AG20443 (cell line): ENCODE measurements at regions not wholly inside any gene's neighbourhood (a gene's known extent, or its start where the extent isn't known, plus 50 kb on each side); places are given as distances from the start of the nearest gene placed in this dataset.
"Not testable (repeated sequence)": the region's sequence is repeated elsewhere in the genome, so short reads cannot be mapped to it uniquely, and the experiment has no call there.

Experiments
- DNase-seq: peaks from one replicate; pipeline ENCODE4 v3.0.0; 2012; ENCODE audit warnings: low spot score, mixed read lengths

GRCh38 chrX:34576864-34577263 is 80.2 kb downstream of the TMEM47 start:
- no peak for DNase-seq

DNA sequence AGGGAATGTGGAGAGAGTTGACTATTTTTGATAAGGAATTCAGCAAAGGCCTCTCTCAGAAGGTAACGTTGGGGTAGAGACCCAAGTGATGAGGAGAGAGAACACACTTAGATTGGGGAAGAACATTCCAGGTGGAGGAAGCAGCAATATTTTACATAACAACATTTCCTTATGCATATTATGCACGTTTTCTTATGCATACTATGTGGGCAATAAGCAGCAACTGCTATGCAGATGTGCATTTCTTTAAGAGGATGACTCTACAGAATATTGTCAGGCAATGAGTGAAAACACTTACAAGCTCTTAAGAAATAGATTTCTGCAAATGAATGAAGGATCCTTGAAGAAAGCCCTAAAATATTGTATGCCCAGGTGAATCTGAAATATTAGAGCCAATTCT is 91.1 kb downstream of the TMEM47 start:
- no peak for DNase-seq

GRCh38 chrX:34563804-34564203 is 93.3 kb downstream of the TMEM47 start:
- no peak for DNase-seq

- no peak for DNase-seq
Observed at GRCh38 chrX:34563061-34563460, 94.0 kb downstream of the TMEM47 start.

DNA sequence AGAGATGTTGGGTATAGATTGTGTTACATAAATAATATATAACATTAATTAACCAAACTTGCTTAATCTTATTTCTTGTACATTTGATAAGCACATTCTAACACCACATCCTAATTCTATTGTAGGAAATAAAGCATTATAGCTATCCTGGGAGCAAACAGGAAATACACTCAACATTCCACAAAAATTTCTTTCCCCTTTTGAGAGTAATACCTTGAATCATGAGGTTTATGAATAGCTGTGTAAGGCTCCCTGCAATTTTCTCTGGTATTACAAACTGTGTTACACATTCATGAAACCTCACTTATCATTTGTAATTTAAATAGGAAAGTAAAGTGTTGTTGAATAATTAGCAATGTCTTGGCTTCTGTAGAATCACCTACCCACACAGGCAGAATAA is 95.1 kb downstream of the TMEM47 start:
- DNase-seq, result no peak

GRCh38 chrX:34560180-34560579 is 96.9 kb downstream of the TMEM47 start:
- no peak for DNase-seq

DNA sequence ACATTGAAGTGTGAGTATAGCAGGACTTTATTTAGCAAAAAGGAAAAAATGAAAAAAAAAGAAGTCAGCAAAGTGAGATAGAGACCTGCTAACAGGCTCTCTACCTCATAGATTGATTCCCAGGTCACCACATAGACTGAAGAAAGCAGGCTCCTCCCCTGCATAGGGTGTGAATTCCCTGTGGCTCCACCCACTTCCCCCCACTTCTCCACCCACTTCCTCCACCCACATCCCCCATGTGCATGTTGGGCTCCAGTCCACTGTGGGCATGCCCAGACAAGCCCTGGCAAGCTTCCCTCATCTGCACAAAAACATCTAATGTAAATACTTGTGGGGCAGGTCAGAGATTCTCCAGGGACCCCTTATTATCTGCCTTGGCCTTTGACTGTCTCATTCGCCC is 97.8 kb downstream of the TMEM47 start:
- DNase-seq, result peak; percentile 4

DNA sequence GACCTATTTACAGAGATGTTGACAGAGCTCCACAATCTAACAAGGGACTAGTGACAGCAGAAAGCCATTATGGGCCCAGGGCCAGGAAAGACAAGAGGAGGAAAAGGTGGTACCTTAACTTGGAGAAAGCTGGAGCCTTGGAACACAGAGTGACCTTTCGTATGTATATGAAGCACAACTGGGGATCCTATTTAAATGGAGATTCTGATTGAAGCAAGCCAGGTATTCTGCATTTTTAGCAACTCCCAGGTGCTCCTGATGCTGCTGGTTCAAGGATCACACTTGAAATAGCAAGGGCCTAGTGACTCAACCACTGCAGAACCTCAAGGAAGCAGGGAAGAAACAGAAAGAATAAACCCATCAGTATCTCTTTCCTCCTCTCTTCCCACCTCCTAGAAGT is 99.4 kb downstream of the TMEM47 start:
- no peak for DNase-seq

- no peak for DNase-seq
Observed at GRCh38 chrX:34555481-34555880, 101.6 kb downstream of the TMEM47 start.

GRCh38 chrX:34546366-34546765 is 110.7 kb downstream of the TMEM47 start:
- DNase-seq, result no peak

GRCh38 chrX:34528081-34528480 is 129.0 kb downstream of the TMEM47 start:
- no peak for DNase-seq

DNA sequence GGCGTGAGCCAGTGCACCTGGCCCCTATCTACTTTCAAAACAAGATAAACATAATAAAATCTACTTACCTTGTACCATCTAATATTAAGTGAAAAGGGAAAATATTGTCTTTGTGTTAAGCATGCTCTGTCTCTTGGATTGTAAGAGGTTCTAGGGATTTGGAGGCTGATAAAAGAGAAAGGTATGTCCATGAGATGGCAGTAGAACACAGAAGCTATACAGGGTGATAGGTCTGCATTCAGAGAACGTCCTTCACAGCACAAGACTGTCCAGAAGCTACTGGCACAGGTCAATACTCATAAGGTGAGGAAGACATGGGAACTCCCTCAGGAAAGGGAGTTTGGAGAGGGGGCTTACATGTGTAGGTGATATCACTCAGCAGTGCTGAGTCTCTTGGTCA is 135.5 kb downstream of the TMEM47 start:
- peak; percentile 5 for DNase-seq

DNA sequence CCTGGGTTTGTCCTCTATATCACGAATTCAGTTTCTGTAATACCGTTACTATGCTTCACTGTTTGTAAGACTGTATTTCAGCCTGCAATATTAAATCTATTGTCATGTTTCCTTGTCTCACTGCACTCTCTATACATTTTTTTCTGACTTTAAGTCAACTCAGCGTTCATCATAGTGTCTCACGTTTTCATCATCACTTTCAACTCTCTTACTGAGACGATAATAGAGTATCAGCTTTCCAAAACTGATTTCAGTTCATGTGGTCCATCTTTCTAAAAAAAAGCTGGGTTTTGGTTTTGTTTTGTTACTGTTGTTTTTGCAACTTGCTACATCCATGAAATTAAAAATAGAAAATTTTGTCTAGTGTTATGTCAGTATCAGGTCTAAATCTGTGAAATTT is 147.7 kb downstream of the TMEM47 start:
- no peak for DNase-seq

DNA sequence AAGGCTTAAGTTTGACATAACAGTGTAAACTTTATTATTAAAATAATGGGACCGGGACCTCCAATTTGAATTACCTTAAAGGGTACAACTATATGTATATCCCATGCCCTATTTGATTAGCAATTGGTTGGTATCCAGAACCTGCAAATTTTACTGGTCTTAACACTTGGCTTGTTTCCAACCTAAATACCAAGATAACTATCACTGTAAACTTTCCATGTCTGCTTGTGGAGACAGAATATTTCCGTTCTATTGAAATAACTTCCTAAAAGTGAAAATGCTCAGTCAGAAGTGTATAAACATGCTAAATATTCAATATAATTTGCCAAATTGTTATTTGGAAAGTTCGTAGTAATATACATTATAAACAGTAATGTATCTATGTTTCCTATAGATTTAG is 154.0 kb downstream of the TMEM47 start:
- no peak for DNase-seq

DNA sequence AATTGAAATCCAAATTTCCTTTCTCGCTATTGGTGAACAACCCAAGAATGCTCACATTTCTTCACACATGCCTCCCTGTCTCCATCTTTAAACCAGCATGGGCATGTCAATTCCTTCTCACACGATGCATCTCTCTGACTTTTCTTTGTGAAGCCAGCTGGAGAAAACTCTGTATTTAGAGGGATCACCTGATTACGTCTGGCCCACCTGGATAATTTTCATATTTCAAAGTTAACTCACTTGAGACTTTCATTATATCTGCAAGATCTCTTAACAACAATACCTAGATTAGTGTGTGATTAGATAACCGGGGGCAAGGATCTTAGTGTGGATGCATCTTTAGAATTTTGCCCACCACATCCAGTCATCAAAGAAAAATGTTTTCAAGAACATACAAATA is 164.0 kb downstream of the TMEM47 start:
- DNase-seq, result no peak

DNA sequence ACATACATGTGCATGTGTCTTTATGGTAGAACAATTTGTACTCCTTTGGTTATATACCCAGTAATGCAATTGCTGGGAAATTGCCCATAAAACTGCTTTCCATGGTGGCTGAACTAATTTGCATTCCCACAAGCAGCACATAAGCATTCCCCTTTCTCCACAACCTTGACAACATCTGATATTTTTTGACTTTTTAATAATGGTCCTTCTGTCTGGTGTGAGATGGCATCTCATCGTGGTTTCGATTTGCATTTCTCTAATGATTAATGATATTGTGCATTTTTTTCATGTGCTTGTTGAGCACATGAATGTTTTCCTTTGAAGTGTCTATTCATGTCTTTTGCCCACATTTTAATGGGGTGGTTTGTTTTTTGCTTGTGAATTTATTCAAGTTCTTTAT is 166.0 kb downstream of the TMEM47 start:
- no peak for DNase-seq

- no peak for DNase-seq
Observed at GRCh38 chrX:34487364-34487763, 169.7 kb downstream of the TMEM47 start.

GRCh38 chrX:34483980-34484379 is 173.1 kb downstream of the TMEM47 start:
- no peak for DNase-seq

DNA sequence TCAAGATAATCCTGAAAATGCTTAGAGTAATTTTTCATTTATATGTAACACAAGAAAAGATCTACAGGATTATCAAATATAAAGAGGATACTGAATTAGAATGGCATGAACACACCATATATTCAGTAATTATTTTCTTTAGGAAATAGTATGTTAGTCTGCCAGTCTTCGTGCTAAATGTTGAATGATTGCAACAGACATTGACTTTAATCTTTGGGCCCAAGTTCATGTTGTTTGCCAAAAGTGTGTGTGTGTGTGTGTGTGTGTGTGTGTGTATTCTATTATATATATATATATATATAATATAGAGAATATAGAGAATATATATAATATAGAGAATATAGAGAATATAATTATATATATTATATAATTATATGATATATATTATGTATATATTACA is 186.6 kb downstream of the TMEM47 start:
- DNase-seq, result no peak

- no peak for DNase-seq
Observed at GRCh38 chrX:34467437-34467836, 189.6 kb downstream of the TMEM47 start.

DNA sequence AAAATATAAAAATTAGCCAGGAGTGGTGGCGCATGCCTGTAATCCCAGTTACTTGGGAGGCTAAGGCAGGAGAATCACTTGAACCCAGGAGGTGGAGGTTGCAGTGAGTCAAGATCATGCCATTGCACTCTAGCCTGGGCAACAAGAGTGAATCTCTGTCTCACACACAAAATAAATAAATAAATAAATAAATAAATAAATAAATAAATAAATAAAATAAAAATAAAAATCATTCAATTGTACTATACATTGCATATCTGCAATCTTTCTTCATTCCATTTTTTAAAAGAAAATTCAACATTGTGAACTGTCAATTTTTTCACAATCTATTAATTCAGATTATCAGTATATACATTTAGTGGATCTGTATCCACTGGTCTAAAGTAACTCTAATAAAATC is 193.9 kb downstream of the TMEM47 start:
- not testable (repeated sequence) for DNase-seq

GRCh38 chrX:34457850-34458249 is 199.2 kb downstream of the TMEM47 start:
- DNase-seq, result not testable (repeated sequence)

GRCh38 chrX:34437586-34437985 is 219.5 kb downstream of the TMEM47 start:
- no peak for DNase-seq

DNA sequence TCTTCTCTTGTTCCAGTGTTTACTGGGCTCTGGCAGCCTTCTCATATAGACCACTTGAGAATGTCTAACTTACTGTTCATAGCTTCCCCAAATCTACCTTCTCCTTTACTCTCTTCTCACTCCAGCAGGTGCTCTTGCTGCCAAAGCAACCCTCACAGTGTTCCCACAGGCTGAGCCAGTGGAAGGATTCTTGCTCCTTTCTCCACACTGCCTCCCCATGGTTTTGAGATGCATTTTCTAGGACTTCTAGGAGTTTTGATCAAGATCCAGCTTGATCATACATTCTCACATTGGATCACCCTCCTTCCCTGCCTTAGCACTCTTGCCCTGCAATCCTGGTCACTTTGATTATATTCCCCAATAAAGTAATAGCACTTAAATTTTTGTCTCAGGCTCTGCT is 230.8 kb downstream of the TMEM47 start:
- no peak for DNase-seq

DNA sequence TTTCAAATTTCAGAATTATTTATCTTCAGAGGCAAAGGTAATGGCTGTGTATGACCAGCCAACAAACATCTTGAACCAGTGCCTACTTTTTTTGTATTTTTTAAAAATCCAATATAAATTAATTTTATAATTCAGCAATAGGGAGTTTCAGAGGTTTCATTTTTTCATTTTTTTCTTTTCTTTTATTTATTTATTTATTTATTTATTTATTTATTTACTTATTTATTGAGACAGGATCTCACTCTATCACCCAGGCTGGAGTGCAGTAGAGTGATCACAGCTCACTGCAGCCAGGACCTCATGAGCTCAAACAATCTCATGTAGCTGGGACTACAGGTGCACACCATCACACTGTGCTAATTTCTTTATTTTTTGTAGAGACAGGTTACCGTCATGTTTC is 250.5 kb downstream of the TMEM47 start:
- no peak for DNase-seq
